Endothelial cell of umbilical vein (primary cell): ENCODE measurements at regions not wholly inside any gene's neighbourhood (a gene's known extent, or its start where the extent isn't known, plus 50 kb on each side); places are given as distances from the start of the nearest gene placed in this dataset.
A peak's percentile ranks its signal among the peaks of the same experiment; 100 is the strongest.

Experiments used
- BruUV-seq: library from RNA; stranded (reverse); fragments of 400-500 nt; replicated peaks from 2 replicates; lab custom pipeline; 2021; lab: Mats Ljungman, UMichigan
- CTCF ChIA-PET: fragments of 300-600, 350-600 bp; sonication (Branson Sonifier 250); formaldehyde crosslinking; loops from one replicate; lab custom pipeline; 2021; ENCODE audit warnings: antibody characterized with exemption, inconsistent platforms; lab: Charles Lee
- POLR2A ChIA-PET: fragments of 300-600, 350-600 bp; sonication (Branson Sonifier 250); formaldehyde crosslinking; loops from one replicate; lab custom pipeline; 2021; ENCODE audit warnings: antibody characterized with exemption, inconsistent platforms; lab: Charles Lee
- DNase-seq: peaks from one replicate; pipeline ENCODE4 v3.0.0-alpha.2; 2011; ENCODE audit warnings: low read depth, low spot score
- FAIRE-seq: peaks from 2 replicates; lab custom pipeline; 2011; peaks lifted over from hg19 to GRCh38; lab: Jason Lieb, UNC
- H2AFZ ChIP-seq: 2 replicates; pipeline ENCODE4 v1.6.0; 2012; ENCODE audit warnings: low read depth, low read length, control low read depth, inconsistent platforms
- H3K27ac ChIP-seq: 2 replicates; pipeline ENCODE4 v1.5.1; 2011; ENCODE audit warnings: low read depth, mild to moderate bottlenecking, control low read depth, low read length, moderate library complexity; ENCODE audit not compliant: insufficient read depth
- H3K27me3 ChIP-seq, 2 experiments: 2 replicates each; pipeline versions ENCODE4 v1.6.0 to v1.6.1; 2011; ENCODE audit warnings: low read length in 2 of 2, mixed read lengths in 1 of 2; ENCODE audit not compliant: control insufficient read depth in 2 of 2, insufficient read depth in 2 of 2
- H3K36me3 ChIP-seq, 2 experiments: 2 replicates in 1 of 2; 3 replicates in 1 of 2; pipeline ENCODE4 v1.5.1; 2011; ENCODE audit warnings: low read length in 2 of 2, mild to moderate bottlenecking in 1 of 2, moderate library complexity in 1 of 2; ENCODE audit not compliant: control insufficient read depth in 2 of 2, insufficient read depth in 2 of 2; ENCODE audit errors: extremely low read depth in 1 of 2
- H3K4me1 ChIP-seq: 3 replicates; pipeline ENCODE4 v1.5.1; 2011; ENCODE audit warnings: mild to moderate bottlenecking, low read length; ENCODE audit not compliant: control insufficient read depth, insufficient read depth; ENCODE audit errors: extremely low read depth
- H3K4me2 ChIP-seq: 2 replicates; pipeline ENCODE4 v1.6.1; 2011; ENCODE audit warnings: low read length, control low read depth, mixed read lengths; ENCODE audit not compliant: insufficient read depth
- H3K4me3 ChIP-seq, 3 experiments: fragments of 200-600 bp in 1 of 3; sonication (generic), shearing (Covaris generic) in 1 of 3; replicated peaks in 1 of 3; 2 replicates each; pipeline ENCODE4 v1.5.1; 2011 to 2016; ENCODE audit warnings: control low read depth in 3 of 3, low read length in 3 of 3, mild to moderate bottlenecking in 2 of 3, inconsistent platforms in 1 of 3, low read depth in 1 of 3, moderate library complexity in 1 of 3; ENCODE audit not compliant: insufficient read depth in 1 of 3
- H3K79me2 ChIP-seq: 2 replicates; pipeline ENCODE4 v1.6.0; 2012; ENCODE audit warnings: low read length, inconsistent platforms; ENCODE audit not compliant: control insufficient read depth, insufficient read depth
- H3K9ac ChIP-seq: replicated peaks from 2 replicates; pipeline ENCODE3; 2011; ENCODE audit warnings: low read length, control low read depth; ENCODE audit not compliant: insufficient read depth; ENCODE audit errors: extremely low read depth
- H3K9me1 ChIP-seq: replicated peaks from 3 replicates; pipeline ENCODE4 v1.6.0; 2011; ENCODE audit warnings: mild to moderate bottlenecking, low read length; ENCODE audit not compliant: control insufficient read depth, insufficient read depth; ENCODE audit errors: extremely low read depth
- H3K9me3 ChIP-seq: replicated peaks from 2 replicates; pipeline ENCODE4 v1.5.1; 2012; ENCODE audit warnings: low read length, inconsistent platforms; ENCODE audit not compliant: control insufficient read depth, insufficient read depth
- H4K20me1 ChIP-seq: replicated peaks from 2 replicates; pipeline ENCODE3; 2011; ENCODE audit warnings: mild to moderate bottlenecking, low read length; ENCODE audit not compliant: control insufficient read depth, insufficient read depth; ENCODE audit errors: extremely low read depth
- CTCF ChIP-seq, 2 donors: IDR thresholded peaks; 1 replicate in 1 of 2; 2 replicates in 1 of 2; pipeline ENCODE4 v1.5.1; 2011; ENCODE audit warnings: low read length in 2 of 2, mild to moderate bottlenecking in 2 of 2, moderate library complexity in 2 of 2, control low read depth in 1 of 2, inconsistent platforms in 1 of 2, low read depth in 1 of 2; ENCODE audit not compliant: insufficient read depth in 1 of 2; ENCODE audit errors: extremely low read depth in 1 of 2
- EZH2 ChIP-seq: IDR thresholded peaks from 2 replicates; pipeline ENCODE4 v1.6.1; 2012; ENCODE audit warnings: borderline replicate concordance, low read depth, mild to moderate bottlenecking, moderate library complexity, low read length, inconsistent platforms; ENCODE audit not compliant: severe bottlenecking
- GATA2 ChIP-seq: IDR thresholded peaks from 2 replicates; pipeline ENCODE4 v1.7.0; 2011; ENCODE audit warnings: low read depth, mild to moderate bottlenecking, moderate library complexity, mixed read lengths, low read length; ENCODE audit not compliant: insufficient read length, insufficient read depth
- JUN ChIP-seq: IDR thresholded peaks from 2 replicates; pipeline ENCODE4 v1.6.1; 2011; ENCODE audit warnings: borderline replicate concordance, low read depth; ENCODE audit not compliant: insufficient read length, insufficient read depth
- MAX ChIP-seq: IDR thresholded peaks from 2 replicates; pipeline ENCODE4 v1.6.1; 2011; ENCODE audit not compliant: insufficient read depth, insufficient read length
- MYC ChIP-seq: IDR thresholded peaks from one replicate; pipeline ENCODE4 v1.6.1; 2011; ENCODE audit warnings: mild to moderate bottlenecking, low read depth, low read length
- POLR2AphosphoS5 ChIP-seq: IDR thresholded peaks from 2 replicates; pipeline ENCODE4 v1.6.1; 2012; ENCODE audit warnings: low read depth, mild to moderate bottlenecking, control low read depth, low read length, moderate library complexity; ENCODE audit not compliant: insufficient read depth
- dilution Hi-C: fragments of 300-500 bp; cut with MboI; formaldehyde crosslinking; loops from one replicate; pipeline ENCODE4 v1.15.0; 2019; ENCODE audit warnings: low sequenced_read_pairs; ENCODE audit not compliant: extremely low pct_ligation_motif_present
- intact Hi-C: fragments of 100-400 bp; cut with micrococcal nuclease; formaldehyde crosslinking; loops from one replicate; pipeline ENCODE4 v1.10.0; 2022

- dilution Hi-C loops, result no loop called here
- ChIA-PET POLR2A (no interaction called here), CTCF (interaction anchor here (0.8 to 4.3 kb wide), 6 partner anchors 10 to 812 kb away, joined by 3 to 28 read pairs (median 6); no protein-coding TSS in a partner anchor)
- intact Hi-C loops, result loop anchor here (5.0 kb wide), 4 partner anchors 173 to 813 kb away; no protein-coding TSS in a partner anchor
- peak; percentile 53 for DNase-seq
- no TSS peak for BruUV-seq
- no peaks in the 10 kb centered on the region for H3K9me3 ChIP-seq
- H3K79me2 ChIP-seq, result no peaks in the 10 kb centered on the region
- no peaks in the 10 kb centered on the region for H3K27me3 ChIP-seq
- peak; percentile 70 for FAIRE-seq
- no peak overlapping the region for H3K4me3 ChIP-seq
- no peak overlapping the region for H3K4me2 ChIP-seq
- H3K9ac ChIP-seq, result no peak overlapping the region
- no peaks in the 10 kb centered on the region for H3K4me1 ChIP-seq
- no peaks in the 10 kb centered on the region for H4K20me1 ChIP-seq
- H3K27ac ChIP-seq, result no peak overlapping the region
- no peak overlapping the region for H2AFZ ChIP-seq
- no peaks in the 10 kb centered on the region for H3K9me1 ChIP-seq
- H3K36me3 ChIP-seq, result no peaks in the 10 kb centered on the region
- TF ChIP-seq GATA2, result no peak
- TF ChIP-seq EZH2, result no peak
- TF ChIP-seq JUN, result no peak
- no peak for TF ChIP-seq MYC
- no peak for TF ChIP-seq MAX
- TF ChIP-seq POLR2AphosphoS5, result no peak
- peak; percentile 53 to 68 for TF ChIP-seq CTCF (IDR thresholded peaks at IDR 0.05; ENCODE audit: extremely low read depth in 1 of 2, insufficient read depth in 1 of 2, low read depth in 1 of 2, low read length in 2 of 2)
Measured at GRCh38 chr20:7113577-7114466, 346.3 kb downstream of the BMP2 start.
